HCT116 (cell line): ENCODE measurements at regions not wholly inside any gene's neighbourhood (a gene's known extent, or its start where the extent isn't known, plus 50 kb on each side); places are given as distances from the start of the nearest gene placed in this dataset.

ENCODE experiments used
- ATAC-seq: fragments of 200-7000 bp; cut with Tn5 transposase; 2 replicates; pipeline ENCODE4 v1.9.1; 2020; ENCODE audit warnings: mild to moderate bottlenecking, moderate library complexity
- BruUV-seq: library from RNA; stranded (reverse); fragments of 400-500 nt; replicated peaks from 2 replicates; lab custom pipeline; 2021; lab: Mats Ljungman, UMichigan
- CTCF ChIA-PET: fragments of 300-600 bp; sonication (Branson Sonifier 250); formaldehyde crosslinking; loops from one replicate; lab custom pipeline; 2021; ENCODE audit warnings: antibody characterized with exemption; lab: Charles Lee
- POLR2A ChIA-PET: fragments of 300-600, 350-600 bp; sonication (Branson Sonifier 250); formaldehyde crosslinking; loops from one replicate; lab custom pipeline; 2021; ENCODE audit warnings: antibody characterized with exemption; lab: Charles Lee
- RAD21 ChIA-PET, 2 experiments: fragments of 300-600 bp; sonication (Branson Sonifier 250); formaldehyde crosslinking; loops; one replicate each; lab custom pipeline; 2023; ENCODE audit warnings: low total read pairs in 2 of 2; ENCODE audit not compliant: uncharacterized antibody in 2 of 2, unreplicated experiment in 2 of 2, low non-redundant PET in 1 of 2; lab: Charles Lee
- DNase-seq: peaks from one replicate; pipeline ENCODE4 v3.0.0-alpha.2; 2010; ENCODE audit warnings: low read depth, low spot score
- H2AFZ ChIP-seq: fragments of 200-600 bp; shearing (Covaris generic), sonication (generic); 2 replicates; pipeline ENCODE4 v1.6.1; 2017; ENCODE audit warnings: low read depth, mixed run types, mixed read lengths, antibody characterized with exemption, low read length; ENCODE audit not compliant: poor library complexity, severe bottlenecking
- H3K27ac ChIP-seq: 2 replicates; pipeline ENCODE4 v1.5.1; 2012; ENCODE audit warnings: low read depth, low read length
- H3K27me3 ChIP-seq: fragments of 200-600 bp; sonication (generic); 2 replicates; pipeline ENCODE4 v1.6.1; 2016; ENCODE audit warnings: mixed run types, low read length, mixed read lengths; ENCODE audit not compliant: insufficient read depth
- H3K36me3 ChIP-seq, 2 experiments: fragments of 200-500 bp in 1 of 2; fragments of 200-600 bp in 1 of 2; sonication (Bioruptor generic) in 1 of 2; sonication (generic) in 1 of 2; 2 replicates each; pipeline versions ENCODE4 v1.5.1 to v1.6.1; 2014 to 2016; ENCODE audit warnings: low read length in 2 of 2, inconsistent platforms in 1 of 2, mixed read lengths in 1 of 2, mixed run types in 1 of 2; ENCODE audit not compliant: insufficient read depth in 2 of 2, control insufficient read depth in 1 of 2
- H3K4me1 ChIP-seq, 2 experiments: fragments of 200-600 bp in 1 of 2; sonication (generic) in 1 of 2; 2 replicates each; pipeline versions ENCODE4 v1.5.1 to v1.6.1; 2012 to 2017; ENCODE audit warnings: low read length in 2 of 2, inconsistent platforms in 1 of 2, mild to moderate bottlenecking in 1 of 2, mixed read lengths in 1 of 2, mixed run types in 1 of 2, moderate library complexity in 1 of 2; ENCODE audit not compliant: insufficient read depth in 2 of 2, control insufficient read depth in 1 of 2
- H3K4me2 ChIP-seq: fragments of 200-600 bp; sonication (generic); 2 replicates; pipeline ENCODE4 v1.6.1; 2017; ENCODE audit warnings: mixed run types, low read length, mixed read lengths
- H3K4me3 ChIP-seq, 2 experiments: fragments of 200-600 bp in 1 of 2; sonication (generic) in 1 of 2; replicated peaks in 1 of 2; 2 replicates each; pipeline ENCODE4 v1.5.1; 2011 to 2016; ENCODE audit warnings: low read length in 2 of 2, control low read depth in 1 of 2, low read depth in 1 of 2, mild to moderate bottlenecking in 1 of 2, mixed read lengths in 1 of 2, mixed run types in 1 of 2
- H3K79me2 ChIP-seq: fragments of 200-600 bp; sonication (generic); 2 replicates; pipeline ENCODE4 v1.6.1; 2017; ENCODE audit warnings: mild to moderate bottlenecking, mixed run types, low read length, moderate library complexity, mixed read lengths; ENCODE audit not compliant: insufficient read depth
- H3K9ac ChIP-seq: fragments of 200-600 bp; sonication (generic); 2 replicates; pipeline ENCODE4 v1.6.1; 2016; ENCODE audit warnings: low read length, mixed read lengths
- H3K9me2 ChIP-seq: fragments of 200-600 bp; sonication (generic), shearing (Covaris generic); 2 replicates; pipeline ENCODE4 v1.6.1; 2017; ENCODE audit warnings: mixed run types, mild to moderate bottlenecking, moderate library complexity; ENCODE audit not compliant: insufficient read depth
- H3K9me3 ChIP-seq, 2 experiments: fragments of 200-500 bp in 1 of 2; fragments of 200-600 bp in 1 of 2; sonication (Bioruptor generic) in 1 of 2; sonication (generic) in 1 of 2; 2 replicates each; pipeline ENCODE4 v1.6.1; 2014 to 2017; ENCODE audit warnings: low read length in 2 of 2, mixed read lengths in 2 of 2, inconsistent platforms in 1 of 2, low read depth in 1 of 2, mild to moderate bottlenecking in 1 of 2, mixed run types in 1 of 2, moderate library complexity in 1 of 2; ENCODE audit not compliant: control insufficient read depth in 1 of 2, insufficient read depth in 1 of 2
- H4K20me1 ChIP-seq: fragments of 200-600 bp; sonication (generic), shearing (Covaris generic); 2 replicates; pipeline ENCODE4 v1.6.1; 2017; ENCODE audit warnings: mixed run types, mild to moderate bottlenecking, moderate library complexity; ENCODE audit not compliant: insufficient read depth
- EGR1 ChIP-seq: IDR thresholded peaks from 2 replicates; pipeline ENCODE4 v1.6.1; 2012; ENCODE audit warnings: low read depth
- ELF1 ChIP-seq: IDR thresholded peaks from 2 replicates; pipeline ENCODE4 v1.6.1; 2012; ENCODE audit warnings: low read depth, borderline replicate concordance
- RAD21 ChIP-seq: IDR thresholded peaks from 2 replicates; pipeline ENCODE4 v1.6.1; 2012; ENCODE audit warnings: low read depth, mild to moderate bottlenecking
- SIN3A ChIP-seq: IDR thresholded peaks from 2 replicates; pipeline ENCODE4 v1.6.1; 2012; ENCODE audit warnings: low read depth
- SRF ChIP-seq: IDR thresholded peaks from 2 replicates; pipeline ENCODE4 v1.6.1; 2012; ENCODE audit warnings: low read depth
- TCF7L2 ChIP-seq: IDR thresholded peaks from 2 replicates; pipeline ENCODE4 v1.7.0; 2011; ENCODE audit warnings: borderline replicate concordance, inconsistent platforms; ENCODE audit not compliant: insufficient read depth, insufficient read length; ENCODE audit errors: extremely low read depth
- YY1 ChIP-seq: IDR thresholded peaks from 2 replicates; pipeline ENCODE4 v1.6.1; 2011; ENCODE audit warnings: low read length, low read depth, moderate library complexity, mild to moderate bottlenecking; ENCODE audit not compliant: insufficient replicate concordance; ENCODE audit errors: extremely low read depth
- ZFX ChIP-seq: fragments of 450-650 bp; IDR thresholded peaks from 2 replicates; pipeline ENCODE4 v1.6.1; 2017
- ZNF274 ChIP-seq: fragments of 200-500 bp; sonication (Bioruptor generic); IDR thresholded peaks from 2 replicates; pipeline ENCODE4 v1.6.1; 2014; ENCODE audit warnings: mild to moderate bottlenecking, low read depth, low read length, inconsistent platforms
- intact Hi-C: fragments of 100-400 bp; cut with micrococcal nuclease; formaldehyde crosslinking; loops from 2 replicates; pipeline ENCODE4 v1.10.0; 2022
- TF ChIP-seq, protein P1 (sequence below): IDR thresholded peaks from 2 replicates; pipeline ENCODE4 v1.6.1; 2012
- TF ChIP-seq, protein P2 (sequence below): IDR thresholded peaks from 2 replicates; pipeline ENCODE4 v1.6.1; 2011; ENCODE audit warnings: mild to moderate bottlenecking, low read length, moderate library complexity; ENCODE audit not compliant: insufficient replicate concordance; ENCODE audit errors: extremely low read depth

GRCh38 chr4:124181039-124181438 is 531.5 kb downstream of the ANKRD50 start:
- no peaks in the 10 kb centered on the region for H3K79me2 ChIP-seq
- H3K9ac ChIP-seq: no peak overlapping the region
- ATAC-seq: no peak
- DNase-seq: no peak
- H3K4me2 ChIP-seq: no peak overlapping the region
- intact Hi-C loops: no loop called here
- no peaks in the 10 kb centered on the region for H3K9me2 ChIP-seq
- ChIA-PET RAD21 (no interaction called here), POLR2A (no interaction called here), CTCF (no interaction called here)
- no peak for TF ChIP-seq YY1
- no peak for TF ChIP-seq ZNF274
- TF ChIP-seq SIN3A: no peak
- TF ChIP-seq, protein P1, sequence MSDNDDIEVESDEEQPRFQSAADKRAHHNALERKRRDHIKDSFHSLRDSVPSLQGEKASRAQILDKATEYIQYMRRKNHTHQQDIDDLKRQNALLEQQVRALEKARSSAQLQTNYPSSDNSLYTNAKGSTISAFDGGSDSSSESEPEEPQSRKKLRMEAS: no peak
- no peak overlapping the region for H2AFZ ChIP-seq
- no peaks in the 10 kb centered on the region for H4K20me1 ChIP-seq
- H3K4me1 ChIP-seq: peaks cover 0 to 7% of the 10 kb centered on the region in 2 experiments; a peak in 1 of 4 replicates
- H3K27me3 ChIP-seq: no peaks in the 10 kb centered on the region
- BruUV-seq: no TSS peak
- no peaks in the 10 kb centered on the region for H3K9me3 ChIP-seq
- no peaks in the 10 kb centered on the region for H3K36me3 ChIP-seq
- H3K27ac ChIP-seq: no peak overlapping the region
- H3K4me3 ChIP-seq: no peak overlapping the region

DNA sequence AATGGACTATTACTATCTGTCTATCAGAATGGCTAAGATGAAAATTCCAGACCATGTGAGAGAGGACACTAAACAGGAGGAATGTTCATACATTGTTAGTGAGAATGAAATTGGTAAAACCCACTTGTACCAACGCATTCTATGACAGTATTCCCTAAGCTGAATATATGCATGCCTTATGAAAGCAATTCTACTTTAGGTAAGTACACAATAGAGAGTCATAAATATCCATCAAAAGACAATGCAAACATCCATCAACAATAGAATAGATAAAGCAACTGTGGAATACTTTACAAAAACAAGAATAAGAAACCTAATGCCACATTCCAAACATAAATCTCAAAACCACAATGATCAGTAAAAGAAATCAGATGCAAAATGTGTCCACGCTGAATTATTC is 529.3 kb downstream of the ANKRD50 start:
- intact Hi-C loops: no loop called here

More for the DNA sequence above, 529.3 kb downstream of the ANKRD50 start:
- H2AFZ ChIP-seq: no peak overlapping the region
- CTCF ChIA-PET: no interaction called here
- POLR2A ChIA-PET: no interaction called here
- no peak overlapping the region for H3K4me2 ChIP-seq
- ATAC-seq (no peak), DNase-seq (no peak)
- no TSS peak for BruUV-seq
- H3K27me3 ChIP-seq: no peaks in the 10 kb centered on the region
- H3K79me2 ChIP-seq: no peaks in the 10 kb centered on the region
- RAD21 ChIA-PET: no interaction called here
- no peaks in the 10 kb centered on the region for H3K9me3 ChIP-seq
- peaks cover 0 to under 1% of the 10 kb centered on the region in 2 experiments; a peak in 1 of 4 replicates for H3K4me1 ChIP-seq
- H4K20me1 ChIP-seq: no peaks in the 10 kb centered on the region
- no peaks in the 10 kb centered on the region for H3K9me2 ChIP-seq
- H3K36me3 ChIP-seq: no peaks in the 10 kb centered on the region
- TF ChIP-seq, protein P1: no peak
- no peak for TF ChIP-seq ELF1
- TF ChIP-seq ZFX: no peak
- no peak for TF ChIP-seq TCF7L2
- TF ChIP-seq ZNF274: no peak
- no peak for TF ChIP-seq YY1
- no peak for TF ChIP-seq SRF
- TF ChIP-seq, protein P2, sequence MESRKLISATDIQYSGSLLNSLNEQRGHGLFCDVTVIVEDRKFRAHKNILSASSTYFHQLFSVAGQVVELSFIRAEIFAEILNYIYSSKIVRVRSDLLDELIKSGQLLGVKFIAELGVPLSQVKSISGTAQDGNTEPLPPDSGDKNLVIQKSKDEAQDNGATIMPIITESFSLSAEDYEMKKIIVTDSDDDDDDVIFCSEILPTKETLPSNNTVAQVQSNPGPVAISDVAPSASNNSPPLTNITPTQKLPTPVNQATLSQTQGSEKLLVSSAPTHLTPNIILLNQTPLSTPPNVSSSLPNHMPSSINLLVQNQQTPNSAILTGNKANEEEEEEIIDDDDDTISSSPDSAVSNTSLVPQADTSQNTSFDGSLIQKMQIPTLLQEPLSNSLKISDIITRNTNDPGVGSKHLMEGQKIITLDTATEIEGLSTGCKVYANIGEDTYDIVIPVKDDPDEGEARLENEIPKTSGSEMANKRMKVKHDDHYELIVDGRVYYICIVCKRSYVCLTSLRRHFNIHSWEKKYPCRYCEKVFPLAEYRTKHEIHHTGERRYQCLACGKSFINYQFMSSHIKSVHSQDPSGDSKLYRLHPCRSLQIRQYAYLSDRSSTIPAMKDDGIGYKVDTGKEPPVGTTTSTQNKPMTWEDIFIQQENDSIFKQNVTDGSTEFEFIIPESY: no peak
- no peak for TF ChIP-seq RAD21
- TF ChIP-seq EGR1: no peak
- TF ChIP-seq SIN3A: no peak
- no peak overlapping the region for H3K9ac ChIP-seq
- H3K4me3 ChIP-seq: no peak overlapping the region
- H3K27ac ChIP-seq: no peak overlapping the region
